Tibial nerve (tissue), 4 donors: ENCODE measurements at regions not wholly inside any gene's neighbourhood (a gene's known extent, or its start where the extent isn't known, plus 50 kb on each side); places are given as distances from the start of the nearest gene placed in this dataset.

ENCODE experiments used
- EP300 ChIP-seq, 2 donors: sonication (generic); formaldehyde crosslinking; IDR thresholded peaks; one replicate each; pipeline ENCODE4 v1.6.1; 2017; ENCODE audit warnings: antibody characterized with exemption in 2 of 2, mild to moderate bottlenecking in 1 of 2
- POLR2A ChIP-seq, 2 donors: fragments of 450-650 bp; IDR thresholded peaks; one replicate each; pipeline ENCODE4 v1.6.1; 2017; ENCODE audit warnings: antibody characterized with exemption in 2 of 2, mild to moderate bottlenecking in 2 of 2, moderate library complexity in 2 of 2
- TF ChIP-seq, protein P1 (sequence below), 5 experiments: fragments of 200-600 bp in 3 of 5; fragments of 450-650 bp in 2 of 5; sonication (generic) in 3 of 5; IDR thresholded peaks; one replicate each; pipeline ENCODE4 v1.5.1; 2016 to 2019; ENCODE audit warnings: antibody characterized with exemption in 5 of 5, mild to moderate bottlenecking in 3 of 5, moderate library complexity in 2 of 5

DNA sequence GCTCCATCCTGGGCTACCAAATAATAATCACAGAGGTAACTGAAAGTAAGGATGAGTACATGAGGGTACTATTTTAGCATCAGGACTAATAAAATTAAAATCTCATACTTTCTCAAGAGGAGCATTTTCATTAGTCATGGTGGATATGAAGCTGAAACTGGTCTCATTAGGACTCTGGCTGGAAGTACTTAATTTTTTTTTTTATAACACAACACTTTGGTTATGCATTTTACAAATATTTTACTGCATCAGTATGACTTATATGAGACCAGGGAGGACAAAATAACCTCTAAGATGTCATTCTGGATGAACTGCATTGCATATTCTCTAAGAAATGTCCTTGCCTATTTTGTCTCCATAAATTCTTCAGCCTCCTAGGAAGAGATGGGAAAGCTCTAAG is 290.9 kb downstream of the HLX start:
- TF ChIP-seq POLR2A (IDR thresholded peaks at IDR 0.05) (no peak), EP300 (IDR thresholded peaks at IDR 0.05) (no peak)
- TF ChIP-seq, protein P1, sequence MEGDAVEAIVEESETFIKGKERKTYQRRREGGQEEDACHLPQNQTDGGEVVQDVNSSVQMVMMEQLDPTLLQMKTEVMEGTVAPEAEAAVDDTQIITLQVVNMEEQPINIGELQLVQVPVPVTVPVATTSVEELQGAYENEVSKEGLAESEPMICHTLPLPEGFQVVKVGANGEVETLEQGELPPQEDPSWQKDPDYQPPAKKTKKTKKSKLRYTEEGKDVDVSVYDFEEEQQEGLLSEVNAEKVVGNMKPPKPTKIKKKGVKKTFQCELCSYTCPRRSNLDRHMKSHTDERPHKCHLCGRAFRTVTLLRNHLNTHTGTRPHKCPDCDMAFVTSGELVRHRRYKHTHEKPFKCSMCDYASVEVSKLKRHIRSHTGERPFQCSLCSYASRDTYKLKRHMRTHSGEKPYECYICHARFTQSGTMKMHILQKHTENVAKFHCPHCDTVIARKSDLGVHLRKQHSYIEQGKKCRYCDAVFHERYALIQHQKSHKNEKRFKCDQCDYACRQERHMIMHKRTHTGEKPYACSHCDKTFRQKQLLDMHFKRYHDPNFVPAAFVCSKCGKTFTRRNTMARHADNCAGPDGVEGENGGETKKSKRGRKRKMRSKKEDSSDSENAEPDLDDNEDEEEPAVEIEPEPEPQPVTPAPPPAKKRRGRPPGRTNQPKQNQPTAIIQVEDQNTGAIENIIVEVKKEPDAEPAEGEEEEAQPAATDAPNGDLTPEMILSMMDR (IDR thresholded peaks at IDR 0.05): no peak
